GM19455 (cell line): ENCODE measurements at regions not wholly inside any gene's neighbourhood (a gene's known extent, or its start where the extent isn't known, plus 50 kb on each side); places are given as distances from the start of the nearest gene placed in this dataset.

Experiments used
- ATAC-seq: cut with Tn5 transposase; IDR thresholded peaks from one replicate; pipeline ENCODE4 v1.9.1; 2021; ENCODE audit not compliant: unreplicated experiment

DNA sequence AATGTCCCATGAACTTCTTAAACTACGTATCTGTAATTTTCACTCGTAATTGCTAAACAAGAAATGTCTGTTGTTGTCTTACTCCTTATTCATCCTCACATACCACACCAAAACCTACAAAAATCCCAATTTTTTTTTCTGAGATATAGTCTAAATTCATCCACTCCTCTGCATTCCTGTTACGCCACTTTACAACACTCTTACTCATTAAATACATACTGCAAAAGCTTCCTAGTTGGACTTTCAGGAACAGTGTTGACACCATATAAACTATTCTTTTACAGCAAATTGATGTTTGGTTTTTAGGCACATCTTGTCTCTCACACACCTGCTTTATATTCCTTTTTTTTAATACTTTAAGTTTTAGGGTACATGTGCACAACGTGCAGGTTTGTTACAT is 934.9 kb upstream of the CADM2 start:
- no peak for ATAC-seq

DNA sequence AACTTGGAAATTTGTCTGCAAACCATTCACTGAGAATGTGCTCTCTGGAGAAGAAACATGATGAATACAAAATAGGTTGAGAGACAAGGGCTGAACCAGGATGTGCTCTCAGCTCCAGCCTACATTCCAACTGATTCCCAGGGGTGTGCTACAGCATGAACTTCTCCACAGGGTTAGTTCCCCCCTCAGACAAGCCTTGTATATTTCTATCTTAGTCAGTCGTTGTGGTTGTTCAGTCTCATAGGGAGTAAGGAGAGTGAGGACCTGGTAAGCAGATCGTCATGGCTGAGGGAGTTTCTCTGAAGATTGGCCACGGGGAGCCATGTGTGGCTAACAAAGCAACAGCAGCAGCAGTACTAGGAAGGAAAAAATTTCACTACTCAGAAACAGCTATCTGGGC is 919.7 kb upstream of the CADM2 start:
- ATAC-seq, result no peak

GRCh38 chr3:84042399-84043106 is 916.2 kb upstream of the CADM2 start:
- ATAC-seq, result no peak

DNA sequence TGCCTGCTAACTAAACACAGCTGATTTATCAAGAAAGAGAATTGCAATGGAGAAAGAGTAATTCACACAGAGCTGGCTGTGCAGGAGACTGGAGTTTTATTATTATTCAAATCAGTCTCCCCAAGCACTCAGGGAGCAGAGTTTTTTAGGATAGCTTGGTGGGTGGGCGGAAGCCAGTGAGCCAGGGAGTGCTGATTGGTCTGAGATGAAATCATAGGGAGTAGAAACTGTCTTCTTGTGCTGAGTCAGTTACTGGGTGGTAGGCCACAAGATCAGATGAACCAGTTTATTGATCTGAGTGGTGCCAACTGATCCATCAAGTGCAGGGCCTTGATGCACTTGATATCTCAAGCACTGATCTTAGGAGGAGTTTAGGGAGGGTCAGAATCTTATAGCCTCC is 891.9 kb upstream of the CADM2 start:
- no peak for ATAC-seq

- no peak for ATAC-seq
Observed at GRCh38 chr3:84073664-84074063, 885.1 kb upstream of the CADM2 start.

DNA sequence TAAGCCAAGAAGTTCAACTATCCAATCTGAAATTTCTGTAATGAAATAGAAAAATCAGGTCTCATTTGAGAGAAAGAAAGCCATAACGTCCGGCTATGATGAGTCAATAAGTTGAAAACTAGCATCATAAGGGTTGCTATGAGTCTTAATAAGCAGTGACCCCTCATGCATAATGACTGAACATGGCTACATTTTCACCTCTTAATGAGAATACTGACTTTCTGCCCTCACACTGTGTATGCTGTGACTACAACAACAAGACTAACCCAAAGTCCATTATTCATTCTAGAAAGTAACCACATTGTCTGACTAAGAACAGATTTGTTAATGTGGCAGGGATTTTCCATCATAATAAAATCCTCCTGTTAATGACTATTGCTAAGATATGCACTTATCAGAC is 884.0 kb upstream of the CADM2 start:
- no peak for ATAC-seq

GRCh38 chr3:84077479-84077878 is 881.3 kb upstream of the CADM2 start:
- no peak for ATAC-seq

- ATAC-seq, result no peak
Observed at GRCh38 chr3:84082726-84083125, 876.1 kb upstream of the CADM2 start.

GRCh38 chr3:84092907-84093306 is 865.9 kb upstream of the CADM2 start:
- ATAC-seq, result no peak

DNA sequence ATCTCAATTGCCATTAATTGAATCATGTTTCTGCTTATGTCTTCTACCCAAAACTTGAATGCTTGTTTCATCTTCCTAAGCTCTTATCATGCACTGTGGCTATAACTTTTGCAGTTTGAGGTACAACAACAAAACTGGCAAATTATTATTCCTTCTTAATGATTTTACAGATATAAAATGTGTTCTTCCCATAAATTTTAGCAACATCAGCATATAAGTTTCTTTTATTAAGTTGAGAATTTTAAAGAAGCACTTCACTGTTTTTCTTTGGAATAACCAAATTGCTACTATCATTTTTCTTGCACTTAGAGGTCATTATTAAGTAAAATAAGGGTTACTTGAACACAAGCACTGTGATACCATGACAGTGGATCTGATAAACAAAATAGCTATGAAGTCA is 862.6 kb upstream of the CADM2 start:
- no peak for ATAC-seq

DNA sequence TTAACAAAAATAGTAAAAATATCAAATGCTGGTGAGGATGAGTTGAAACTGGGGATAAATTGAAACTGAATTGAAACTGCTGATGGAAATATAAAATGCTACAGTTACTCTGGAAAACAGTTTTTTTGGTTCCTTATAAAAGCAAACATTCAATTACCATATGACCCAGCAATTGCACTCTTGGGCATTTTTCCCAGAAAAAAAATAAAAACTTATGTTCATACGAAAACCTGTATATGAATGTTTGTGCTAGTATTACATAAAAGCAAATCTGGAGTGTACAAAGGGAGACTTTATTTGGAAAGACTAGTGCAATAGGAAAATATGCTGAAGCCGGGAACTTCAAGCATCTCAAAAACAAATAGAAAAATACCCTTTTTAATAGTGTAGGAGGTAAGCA is 857.9 kb upstream of the CADM2 start:
- no peak for ATAC-seq

DNA sequence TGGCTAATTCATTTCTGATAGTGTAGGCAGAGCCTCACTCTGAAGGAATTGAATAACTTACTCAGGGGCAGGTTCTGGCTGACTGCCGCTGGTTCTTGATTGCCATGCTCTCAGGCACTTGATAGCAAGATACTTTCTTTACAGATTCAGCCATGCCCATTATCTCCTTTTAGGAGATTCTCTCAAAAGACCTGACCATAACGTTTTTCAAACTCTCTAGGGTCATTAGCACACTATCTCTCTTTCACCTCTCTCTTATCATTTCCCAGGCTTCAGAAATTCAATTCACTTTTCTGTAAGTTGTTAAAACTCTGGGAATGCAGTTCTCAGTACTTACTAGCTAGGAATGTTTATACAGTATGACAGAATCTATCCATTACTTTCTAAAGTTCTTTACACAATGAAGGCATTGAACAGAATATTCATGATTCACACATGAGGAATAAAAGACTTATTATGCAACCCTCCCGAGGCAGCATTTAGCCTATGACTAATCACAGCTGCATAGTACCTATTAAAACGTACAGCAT is 850.3 kb upstream of the CADM2 start:
- ATAC-seq, result no peak

DNA sequence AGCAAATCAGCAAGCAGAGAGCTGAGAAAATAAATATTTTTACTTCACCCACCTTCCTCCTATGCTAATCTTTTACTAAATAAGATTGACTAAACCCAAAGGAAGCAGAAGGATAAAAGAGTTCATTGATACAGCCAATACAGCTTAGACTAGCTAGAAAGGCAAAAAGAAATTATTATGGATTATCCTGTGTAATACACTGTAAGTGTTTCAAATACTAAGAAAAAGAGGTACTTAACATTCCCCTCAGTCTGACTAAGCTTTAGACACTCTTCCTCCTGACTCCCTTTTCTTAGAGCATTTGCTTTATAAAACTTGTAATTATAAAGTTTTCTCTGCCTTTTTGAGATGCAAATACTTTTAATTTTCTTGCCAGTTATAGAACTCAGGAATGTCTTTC is 848.9 kb upstream of the CADM2 start:
- no peak for ATAC-seq

DNA sequence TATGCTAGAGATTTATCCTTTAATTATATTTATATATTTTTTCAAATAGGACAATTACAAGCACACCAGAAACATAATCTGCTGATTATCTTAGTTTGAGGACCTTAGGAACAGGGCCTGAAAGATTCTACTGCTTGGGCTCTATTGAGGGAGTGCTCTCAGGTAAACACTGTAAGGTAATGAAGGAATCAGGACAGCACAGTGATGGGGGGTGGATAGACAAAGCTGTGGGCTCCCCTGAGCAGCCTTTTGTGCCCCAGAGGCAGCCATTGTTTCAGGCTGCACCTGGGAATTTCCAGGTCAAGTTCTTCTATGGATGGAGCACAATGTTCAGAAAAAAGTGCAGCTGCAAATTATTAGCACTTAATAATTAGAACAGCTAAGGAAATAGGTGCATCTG is 848.0 kb upstream of the CADM2 start:
- ATAC-seq, result no peak

GRCh38 chr3:84125201-84125721 is 833.5 kb upstream of the CADM2 start:
- no peak for ATAC-seq

DNA sequence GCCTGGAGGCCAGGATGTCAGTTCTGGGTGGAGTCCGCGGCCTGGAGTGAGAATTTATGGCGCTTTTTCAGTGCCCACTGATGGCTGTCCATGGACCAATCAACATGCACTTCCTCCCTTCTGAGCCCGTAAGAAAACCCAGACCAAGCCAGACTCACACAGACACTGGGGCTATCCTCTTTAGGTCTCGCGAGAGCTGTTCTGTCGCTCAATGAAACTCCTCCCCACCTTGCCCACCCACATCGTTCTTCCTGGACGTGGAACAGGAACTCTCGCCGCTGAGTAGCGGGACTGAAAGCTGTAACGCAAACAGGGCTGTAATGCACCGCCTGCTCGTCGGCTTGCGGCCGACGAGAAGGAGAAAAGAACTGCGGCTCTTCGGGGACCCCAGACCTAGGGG is 833.0 kb upstream of the CADM2 start:
- no peak for ATAC-seq

- ATAC-seq, result no peak
Observed at GRCh38 chr3:84126160-84126559, 832.6 kb upstream of the CADM2 start.

DNA sequence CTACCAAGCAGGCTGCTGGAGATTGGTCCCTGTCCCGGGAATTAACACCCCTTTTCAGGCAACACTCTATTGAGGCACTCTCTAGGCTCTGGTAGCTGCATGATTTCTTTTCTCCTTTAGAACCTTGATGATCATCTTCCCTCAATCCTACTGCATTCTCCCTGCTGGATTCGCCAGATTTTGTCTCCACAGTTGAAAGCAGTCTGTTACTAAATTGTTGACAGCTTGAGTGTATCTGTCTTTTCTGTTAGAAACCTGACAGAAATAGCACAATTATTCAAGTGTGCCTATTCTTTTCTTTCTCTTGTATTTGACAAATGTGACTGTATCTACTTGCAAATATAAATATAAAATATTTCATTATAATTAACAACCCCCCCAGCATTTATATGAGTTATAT is 830.8 kb upstream of the CADM2 start:
- no peak for ATAC-seq

DNA sequence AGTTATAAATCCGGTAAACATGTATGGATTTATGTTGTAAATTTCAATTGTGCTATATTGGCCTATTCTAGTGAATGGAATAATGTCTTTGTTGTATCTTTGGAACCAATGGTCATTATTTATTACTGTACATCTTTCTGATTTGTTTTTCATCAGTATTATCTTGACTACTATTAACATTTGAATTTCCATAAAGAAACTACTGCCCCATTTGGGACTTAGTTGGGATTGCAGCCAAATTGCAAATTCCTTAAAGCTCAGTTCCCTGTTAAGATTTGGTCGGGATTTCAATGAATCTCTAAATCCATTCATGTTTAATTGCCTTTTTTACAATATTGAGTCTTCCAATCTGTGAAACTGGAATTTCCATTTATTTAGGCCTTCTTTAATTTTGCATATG is 822.4 kb upstream of the CADM2 start:
- no peak for ATAC-seq

- ATAC-seq, result no peak
Observed at GRCh38 chr3:84140631-84141030, 818.2 kb upstream of the CADM2 start.

DNA sequence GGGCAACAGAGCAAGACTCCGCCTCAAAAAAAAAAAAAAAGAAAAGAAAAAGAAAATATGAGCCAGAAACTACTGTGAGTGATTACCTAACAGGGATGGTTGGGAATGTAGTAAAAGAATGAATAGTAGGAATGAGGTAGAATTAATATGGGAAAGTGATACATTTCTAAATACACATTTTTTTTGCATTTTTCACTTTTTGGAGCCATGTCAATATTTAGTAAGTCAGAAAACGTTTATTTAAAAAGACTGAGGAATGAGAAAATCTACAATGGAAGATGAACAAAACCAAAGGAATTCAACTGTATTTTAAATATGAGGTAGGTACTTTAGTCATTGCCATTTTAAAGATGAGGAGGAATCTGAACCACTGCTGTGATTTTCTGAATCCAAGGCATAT is 817.2 kb upstream of the CADM2 start:
- ATAC-seq, result no peak

GRCh38 chr3:84165328-84165727 is 793.5 kb upstream of the CADM2 start:
- no peak for ATAC-seq

DNA sequence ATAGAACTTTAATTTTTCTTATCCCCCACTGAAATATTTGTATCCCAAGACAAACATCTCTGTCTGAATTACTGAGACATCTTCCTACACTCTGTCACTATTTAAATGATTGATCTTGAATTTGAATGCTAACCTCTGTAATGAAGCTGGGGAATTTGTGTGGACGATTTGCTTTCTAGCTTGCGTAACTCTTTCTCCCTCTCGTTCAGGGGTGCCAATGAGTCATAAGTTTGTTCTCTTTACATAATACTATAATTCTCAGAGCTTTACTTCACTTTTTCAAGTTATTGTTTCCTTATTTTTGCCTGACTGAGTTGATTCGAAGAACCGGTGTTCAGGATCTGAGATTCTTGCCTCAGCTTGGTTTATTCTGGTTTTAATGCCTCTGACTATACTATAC is 783.3 kb upstream of the CADM2 start:
- no peak for ATAC-seq
